OCI-LY1 (cell line): ENCODE measurements at regions not wholly inside any gene's neighbourhood (a gene's known extent, or its start where the extent isn't known, plus 50 kb on each side); places are given as distances from the start of the nearest gene placed in this dataset.

Experiments
- CTCF ChIP-seq: fragments of 200-600 bp; sonication (generic), shearing (Covaris generic); IDR thresholded peaks from 2 replicates; pipeline ENCODE4 v1.5.1; 2017; ENCODE audit warnings: mild to moderate bottlenecking, antibody characterized with exemption, low read length, moderate library complexity, mixed read lengths
- EZH2 ChIP-seq: fragments of 200-600 bp; sonication (generic), shearing (Covaris generic); IDR thresholded peaks from 2 replicates; pipeline ENCODE4 v1.8.0; 2017; ENCODE audit warnings: borderline replicate concordance, mixed run types, mild to moderate bottlenecking, antibody characterized with exemption, low read length, moderate library complexity, mixed read lengths

GRCh38 chr1:5720936-5721335, 271.3 kb downstream of the NPHP4 start:
- no peak for TF ChIP-seq EZH2
- no peak for TF ChIP-seq CTCF
